ENCODE measurements at regions not wholly inside any gene's neighbourhood (a gene's known extent, or its start where the extent isn't known, plus 50 kb on each side); places are given as distances from the start of the nearest gene placed in this dataset.
"Not testable (repeated sequence)": the region's sequence is repeated elsewhere in the genome, so short reads cannot be mapped to it uniquely, and the experiment has no call there.

DNA sequence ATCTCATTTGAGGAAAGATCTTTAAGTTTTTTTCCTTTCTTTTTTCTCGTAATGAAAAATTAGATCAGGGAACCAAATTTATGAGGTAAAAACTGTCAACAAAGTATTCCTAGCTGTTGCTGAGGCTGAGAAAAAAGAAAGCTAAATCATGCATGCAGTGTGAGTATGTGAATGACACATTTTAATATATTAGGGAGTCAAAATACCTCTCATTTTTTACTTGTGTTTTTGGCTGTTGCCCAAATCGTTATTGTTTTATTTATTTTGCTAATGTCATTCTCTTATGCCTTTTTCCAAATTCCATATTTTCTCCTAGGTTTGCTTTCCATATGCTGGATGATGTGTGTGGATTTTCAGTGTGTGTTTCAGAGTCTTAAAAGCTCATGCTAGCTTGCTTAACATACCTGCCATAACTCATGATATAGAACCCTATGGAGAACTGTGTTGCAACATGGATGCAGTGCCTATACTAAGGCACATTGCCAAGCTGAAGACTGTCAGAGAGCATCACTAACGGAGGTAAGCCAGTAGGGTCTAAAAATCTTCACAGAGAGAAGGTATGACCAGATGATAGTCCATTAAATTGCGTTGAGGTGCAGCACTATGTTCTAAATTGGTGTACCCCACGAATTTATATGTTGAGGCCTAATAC, 629.5 kb upstream of the KCNMB2 start:
- TF ChIP-seq, protein P1, sequence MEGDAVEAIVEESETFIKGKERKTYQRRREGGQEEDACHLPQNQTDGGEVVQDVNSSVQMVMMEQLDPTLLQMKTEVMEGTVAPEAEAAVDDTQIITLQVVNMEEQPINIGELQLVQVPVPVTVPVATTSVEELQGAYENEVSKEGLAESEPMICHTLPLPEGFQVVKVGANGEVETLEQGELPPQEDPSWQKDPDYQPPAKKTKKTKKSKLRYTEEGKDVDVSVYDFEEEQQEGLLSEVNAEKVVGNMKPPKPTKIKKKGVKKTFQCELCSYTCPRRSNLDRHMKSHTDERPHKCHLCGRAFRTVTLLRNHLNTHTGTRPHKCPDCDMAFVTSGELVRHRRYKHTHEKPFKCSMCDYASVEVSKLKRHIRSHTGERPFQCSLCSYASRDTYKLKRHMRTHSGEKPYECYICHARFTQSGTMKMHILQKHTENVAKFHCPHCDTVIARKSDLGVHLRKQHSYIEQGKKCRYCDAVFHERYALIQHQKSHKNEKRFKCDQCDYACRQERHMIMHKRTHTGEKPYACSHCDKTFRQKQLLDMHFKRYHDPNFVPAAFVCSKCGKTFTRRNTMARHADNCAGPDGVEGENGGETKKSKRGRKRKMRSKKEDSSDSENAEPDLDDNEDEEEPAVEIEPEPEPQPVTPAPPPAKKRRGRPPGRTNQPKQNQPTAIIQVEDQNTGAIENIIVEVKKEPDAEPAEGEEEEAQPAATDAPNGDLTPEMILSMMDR (IDR thresholded peaks at IDR 0.05; ENCODE audit: low read depth, low read length) = no peak
- DNase-seq = no peak
- H3K27me3 ChIP-seq = no peaks in the 10 kb centered on the region
- H3K4me3 ChIP-seq (ENCODE audit: low read depth, low read length) = no peak overlapping the region
- no peaks in the 10 kb centered on the region for H3K4me1 ChIP-seq
- no peaks in the 10 kb centered on the region for H3K36me3 ChIP-seq
- H3K9me3 ChIP-seq = no peaks in the 10 kb centered on the region

DNA sequence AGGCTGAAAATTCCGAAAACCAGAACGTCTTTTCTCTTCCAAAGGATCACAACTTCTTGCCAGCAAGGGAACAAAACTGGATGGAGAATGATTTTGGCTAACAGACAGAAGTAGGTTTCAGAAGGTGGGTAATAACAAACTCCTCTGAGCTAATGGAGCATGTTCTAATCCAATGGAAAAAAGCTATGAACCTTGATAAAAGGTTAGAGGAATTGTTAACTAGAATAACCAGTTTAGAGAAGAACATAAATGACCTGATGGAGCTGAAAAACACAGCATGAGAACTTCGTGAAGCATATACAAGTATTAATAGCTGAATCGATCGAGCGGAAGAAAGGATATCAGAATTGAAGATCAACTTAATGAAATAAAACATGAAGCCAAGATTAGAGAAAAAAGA, 626.7 kb upstream of the KCNMB2 start:
- not testable (repeated sequence) for H3K4me1 ChIP-seq

DNA sequence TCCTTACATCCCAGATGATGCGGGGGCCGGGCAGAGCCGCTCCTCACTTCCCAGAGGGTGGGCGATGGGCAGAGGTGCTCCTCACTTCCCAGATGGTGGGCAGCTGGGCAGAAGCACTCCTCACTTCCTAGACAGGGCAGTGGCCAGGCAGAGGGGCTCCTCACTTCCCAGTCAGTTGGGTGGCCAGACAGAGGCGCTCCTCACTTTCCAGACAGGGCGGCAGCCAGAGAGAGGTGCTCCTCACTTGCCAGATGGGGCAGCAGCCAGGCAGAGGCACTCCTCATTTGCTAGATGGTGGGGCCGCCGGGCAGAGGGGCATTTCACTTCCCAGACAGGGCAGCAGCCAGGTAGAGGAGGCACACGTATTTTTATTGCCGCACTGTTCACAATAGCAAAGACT, 622.0 kb upstream of the KCNMB2 start:
- Histone ChIP-seq H3K9me3 (no peaks in the 10 kb centered on the region), H3K36me3 (no peaks in the 10 kb centered on the region), H3K27me3 (no peaks in the 10 kb centered on the region), H3K4me1 (no peaks in the 10 kb centered on the region; the same call in 1 of the 2 replicates), H3K4me3 (ENCODE audit: low read depth, low read length) (no peak overlapping the region)
- DNase-seq = no peak
- TF ChIP-seq, protein P1 (IDR thresholded peaks at IDR 0.05; ENCODE audit: low read depth, low read length) = no peak

More for the DNA sequence above, 626.7 kb upstream of the KCNMB2 start:
- H3K4me3 ChIP-seq (ENCODE audit: low read depth, low read length); H3K27me3 ChIP-seq; H3K36me3 ChIP-seq; DNase-seq; H3K9me3 ChIP-seq: not testable (repeated sequence)

DNA sequence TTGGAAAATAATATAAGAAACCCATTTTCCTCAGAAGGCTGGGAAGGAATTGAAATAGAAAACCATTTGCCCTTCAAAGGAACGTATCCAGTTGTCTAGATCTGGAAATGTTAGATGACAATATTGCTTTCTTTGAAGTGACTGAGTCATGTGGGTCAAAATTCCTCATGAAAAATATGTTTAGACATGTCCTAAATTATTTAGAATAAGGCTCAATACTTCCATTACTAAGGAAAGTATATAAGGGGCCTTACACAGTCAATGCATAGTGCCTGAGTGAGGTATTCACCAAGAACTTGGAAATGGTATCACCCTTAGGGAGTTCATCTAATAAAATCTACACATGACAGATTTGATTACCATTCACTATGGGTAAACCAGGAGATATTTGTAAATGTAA, 619.8 kb upstream of the KCNMB2 start:
- no peak for DNase-seq
- Histone ChIP-seq H3K4me3 (ENCODE audit: low read depth, low read length) (no peak overlapping the region), H3K27me3 (no peaks in the 10 kb centered on the region), H3K4me1 (no peaks in the 10 kb centered on the region; the same call in none of the 2 replicates), H3K9me3 (no peaks in the 10 kb centered on the region), H3K36me3 (no peaks in the 10 kb centered on the region)
- TF ChIP-seq, protein P1 (IDR thresholded peaks at IDR 0.05; ENCODE audit: low read depth, low read length) = no peak

DNA sequence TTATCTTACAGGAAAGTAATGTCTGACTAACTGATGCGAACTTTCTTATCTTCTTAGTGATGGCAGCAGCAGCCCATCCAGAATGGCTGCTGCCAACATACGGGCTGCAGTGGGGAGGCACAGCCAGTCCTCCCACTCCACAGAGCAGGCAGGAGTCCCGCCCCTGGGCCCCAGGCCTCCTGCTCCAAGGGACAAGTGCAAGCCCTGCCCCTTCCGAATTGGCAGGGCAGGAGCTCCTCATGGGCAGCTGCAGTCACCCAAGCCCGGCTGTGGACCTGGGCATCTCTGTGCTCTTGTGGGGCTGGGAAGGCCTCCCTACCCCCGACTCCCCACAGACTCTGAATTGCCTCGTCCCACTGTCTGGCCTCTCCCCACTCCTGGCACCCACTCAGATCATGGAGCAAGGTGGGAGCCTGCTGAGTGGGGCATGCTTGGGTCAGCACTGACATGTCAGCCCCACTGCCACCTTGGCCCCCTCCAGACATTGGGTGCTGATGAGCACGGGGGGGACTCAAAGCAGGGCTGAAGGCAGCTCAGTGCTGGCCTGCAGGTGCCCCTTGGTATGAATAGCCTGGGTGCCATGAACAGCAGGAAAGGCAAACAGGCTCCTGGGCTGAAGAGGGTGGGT, 618.9 kb upstream of the KCNMB2 start:
- no peak for DNase-seq
- no peaks in the 10 kb centered on the region for H3K36me3 ChIP-seq
- no peaks in the 10 kb centered on the region for H3K27me3 ChIP-seq
- H3K4me1 ChIP-seq = peaks cover 6% of the 10 kb centered on the region
- TF ChIP-seq, protein P1 (IDR thresholded peaks at IDR 0.05; ENCODE audit: low read depth, low read length) = no peak
- no peak overlapping the region for H3K4me3 ChIP-seq (ENCODE audit: low read depth, low read length)
- H3K9me3 ChIP-seq = no peaks in the 10 kb centered on the region

DNA sequence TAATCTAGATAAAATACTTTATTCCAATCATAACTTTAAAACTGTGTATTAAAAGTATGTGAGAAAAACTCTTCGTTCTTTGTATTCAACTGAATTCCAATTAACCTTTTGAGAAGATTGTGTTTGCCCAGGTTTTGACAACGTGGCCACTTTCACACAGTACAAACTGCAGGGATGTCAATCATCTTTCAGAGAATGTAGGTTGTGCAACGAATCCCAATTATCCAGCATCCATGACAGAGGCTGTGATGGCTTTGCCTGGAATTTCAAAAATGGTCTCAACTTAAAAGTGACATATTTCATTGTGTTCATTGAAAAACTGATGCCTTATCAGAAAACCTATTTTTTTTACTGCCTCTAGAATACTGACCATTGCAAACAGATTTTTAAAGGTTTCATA, 615.1 kb upstream of the KCNMB2 start:
- Histone ChIP-seq H3K4me3 (ENCODE audit: low read depth, low read length) (no peak overlapping the region), H3K9me3 (no peaks in the 10 kb centered on the region)

More for the DNA sequence above, 615.1 kb upstream of the KCNMB2 start:
- TF ChIP-seq, protein P1 (IDR thresholded peaks at IDR 0.05; ENCODE audit: low read depth, low read length) = no peak
- H3K27me3 ChIP-seq = no peaks in the 10 kb centered on the region
- no peaks in the 10 kb centered on the region for H3K36me3 ChIP-seq
- peaks cover 6% of the 10 kb centered on the region for H3K4me1 ChIP-seq
- DNase-seq = no peak

Data from BE2C (cell line).